Neural progenitor cell (in vitro differentiated cells): ENCODE measurements at regions not wholly inside any gene's neighbourhood (a gene's known extent, or its start where the extent isn't known, plus 50 kb on each side); places are given as distances from the start of the nearest gene placed in this dataset.

Source experiments
- DNase-seq: peaks from one replicate; pipeline ENCODE4 v3.0.0-alpha.2; 2016; ENCODE audit warnings: low spot score
- H2AFZ ChIP-seq: fragments of 200-600 bp; sonication (generic); replicated peaks from 2 replicates; pipeline ENCODE4 v1.6.1; 2016; ENCODE audit warnings: antibody characterized with exemption
- H3F3A ChIP-seq: fragments of 200-600 bp; sonication (generic); 2 replicates; pipeline ENCODE4 v1.6.1; 2016; ENCODE audit warnings: antibody characterized with exemption, low read depth
- H3K27ac ChIP-seq: fragments of 200-600 bp; sonication (generic); 2 replicates; pipeline ENCODE4 v1.5.1; 2016; ENCODE audit warnings: mild to moderate bottlenecking
- H3K27me3 ChIP-seq: fragments of 200-600 bp; sonication (generic); 2 replicates; pipeline ENCODE4 v1.6.1; 2016; ENCODE audit warnings: mild to moderate bottlenecking, moderate library complexity
- H3K36me3 ChIP-seq: fragments of 200-600 bp; sonication (generic); 2 replicates; pipeline ENCODE4 v1.5.1; 2016
- H3K4me1 ChIP-seq: fragments of 200-600 bp; sonication (generic); 2 replicates; pipeline ENCODE4 v1.6.1; 2016; ENCODE audit warnings: mixed run types
- H3K4me2 ChIP-seq: fragments of 200-600 bp; sonication (generic); 2 replicates; pipeline ENCODE4 v1.6.1; 2016
- H3K4me3 ChIP-seq: fragments of 200-600 bp; sonication (generic); 2 replicates; pipeline ENCODE4 v1.5.1; 2016
- H3K79me2 ChIP-seq: fragments of 200-600 bp; sonication (generic); 2 replicates; pipeline ENCODE4 v1.6.1; 2016; ENCODE audit warnings: low read depth
- H3K9ac ChIP-seq: fragments of 200-600 bp; sonication (generic); 2 replicates; pipeline ENCODE4 v1.6.1; 2016
- H3K9me3 ChIP-seq: fragments of 200-600 bp; sonication (generic); 2 replicates; pipeline ENCODE4 v1.5.1; 2016; ENCODE audit warnings: low read depth
- H4K20me1 ChIP-seq: fragments of 200-600 bp; sonication (generic); 2 replicates; pipeline ENCODE4 v1.6.1; 2016; ENCODE audit warnings: low read depth
- H3K27ac Mint-ChIP-seq: 3 replicates; pipeline ENCODE4 v1.8.0; 2021; ENCODE audit warnings: mixed read lengths
- H3K27me3 Mint-ChIP-seq: 2 replicates; pipeline ENCODE4 v1.8.0; 2022; ENCODE audit warnings: low read depth, mild to moderate bottlenecking, inconsistent platforms, moderate library complexity, mixed read lengths; ENCODE audit not compliant: insufficient read depth
- H3K36me3 Mint-ChIP-seq: 3 replicates; pipeline ENCODE4 v1.8.0; 2021; ENCODE audit warnings: mixed read lengths
- H3K4me1 Mint-ChIP-seq: 3 replicates; pipeline ENCODE4 v1.8.0; 2021; ENCODE audit warnings: mixed read lengths
- H3K4me3 Mint-ChIP-seq: 3 replicates; pipeline ENCODE4 v1.8.0; 2021; ENCODE audit warnings: mild to moderate bottlenecking, moderate library complexity, mixed read lengths
- H3K9me3 Mint-ChIP-seq: 3 replicates; pipeline ENCODE4 v1.8.0; 2020; ENCODE audit warnings: mixed read lengths
- EZH2 ChIP-seq: fragments of 200-600 bp; sonication (generic); IDR thresholded peaks from 2 replicates; pipeline ENCODE4 v1.6.1; 2017; ENCODE audit warnings: antibody characterized with exemption, mild to moderate bottlenecking, moderate library complexity
- EZH2phosphoT487 ChIP-seq: fragments of 200-600 bp; sonication (generic); IDR thresholded peaks from 2 replicates; pipeline ENCODE4 v1.6.1; 2017; ENCODE audit warnings: antibody characterized with exemption
- TF ChIP-seq, protein P1 (sequence below): fragments of 200-600 bp; sonication (generic); IDR thresholded peaks from 2 replicates; pipeline ENCODE4 v1.5.1; 2017; ENCODE audit warnings: antibody characterized with exemption, mild to moderate bottlenecking

DNA sequence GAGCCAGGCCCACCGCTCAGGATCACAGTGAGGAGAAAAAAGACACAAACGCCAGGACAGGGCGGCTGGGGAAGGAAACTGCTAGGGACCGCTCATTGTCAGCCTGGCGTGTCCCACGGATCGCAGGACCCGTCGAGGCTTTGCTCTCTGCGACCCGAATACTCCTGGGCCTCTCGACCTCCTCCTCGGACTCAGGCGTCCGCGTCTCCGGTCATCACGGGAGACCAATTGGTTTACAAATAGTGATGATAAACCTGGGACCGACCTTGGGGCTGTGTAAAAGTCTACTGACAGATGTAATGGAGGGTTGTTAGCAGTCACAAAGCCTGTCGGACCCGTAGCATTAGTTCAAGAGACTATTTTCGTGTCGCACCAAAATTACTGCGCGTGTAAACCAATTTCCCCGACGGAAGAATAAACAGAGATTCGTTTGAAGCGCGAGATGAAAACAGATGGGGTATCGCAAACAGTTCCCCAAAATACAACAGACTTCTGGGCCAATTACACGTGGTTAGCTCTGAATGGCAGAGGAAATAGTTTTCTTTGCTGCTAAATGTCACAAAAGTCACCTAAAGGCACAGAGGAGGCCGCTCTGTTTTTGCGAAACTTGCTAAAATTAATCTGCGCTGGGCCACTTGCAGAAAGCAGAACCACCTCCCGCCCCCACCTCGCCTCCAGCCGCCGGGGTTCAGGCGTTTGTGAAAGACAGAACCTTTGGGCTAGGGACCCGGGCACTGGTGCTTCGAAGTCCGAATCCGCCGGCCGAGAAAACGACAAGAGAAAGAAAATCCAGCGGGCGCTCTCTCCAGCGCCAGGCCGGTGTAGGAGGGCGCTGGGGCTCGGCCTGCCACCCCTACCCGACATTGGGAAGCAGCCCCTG lies 67.6 kb downstream of the FOXD1 start:
- Histone ChIP-seq H2AFZ (no peak overlapping the region), H3K4me3 (no peak overlapping the region), H3K27ac (no peak overlapping the region), H3K27me3 (no peaks in the 10 kb centered on the region), H3K36me3 (no peaks in the 10 kb centered on the region), H3K4me2 (no peak overlapping the region), H3K79me2 (no peaks in the 10 kb centered on the region), H4K20me1 (no peaks in the 10 kb centered on the region), H3K9me3 (peaks cover 11% of the 10 kb centered on the region), H3F3A (no peaks in the 10 kb centered on the region), H3K9ac (no peak overlapping the region), H3K4me1 (peaks cover 5% of the 10 kb centered on the region)
- H3K36me3 Mint-ChIP-seq, result peaks cover 2% of the 10 kb centered on the region
- H3K4me3 Mint-ChIP-seq, result peak overlapping the region; percentile 15
- H3K27me3 Mint-ChIP-seq, result peaks cover 2% of the 10 kb centered on the region
- peaks cover 8% of the 10 kb centered on the region for H3K4me1 Mint-ChIP-seq
- TF ChIP-seq, protein P1, sequence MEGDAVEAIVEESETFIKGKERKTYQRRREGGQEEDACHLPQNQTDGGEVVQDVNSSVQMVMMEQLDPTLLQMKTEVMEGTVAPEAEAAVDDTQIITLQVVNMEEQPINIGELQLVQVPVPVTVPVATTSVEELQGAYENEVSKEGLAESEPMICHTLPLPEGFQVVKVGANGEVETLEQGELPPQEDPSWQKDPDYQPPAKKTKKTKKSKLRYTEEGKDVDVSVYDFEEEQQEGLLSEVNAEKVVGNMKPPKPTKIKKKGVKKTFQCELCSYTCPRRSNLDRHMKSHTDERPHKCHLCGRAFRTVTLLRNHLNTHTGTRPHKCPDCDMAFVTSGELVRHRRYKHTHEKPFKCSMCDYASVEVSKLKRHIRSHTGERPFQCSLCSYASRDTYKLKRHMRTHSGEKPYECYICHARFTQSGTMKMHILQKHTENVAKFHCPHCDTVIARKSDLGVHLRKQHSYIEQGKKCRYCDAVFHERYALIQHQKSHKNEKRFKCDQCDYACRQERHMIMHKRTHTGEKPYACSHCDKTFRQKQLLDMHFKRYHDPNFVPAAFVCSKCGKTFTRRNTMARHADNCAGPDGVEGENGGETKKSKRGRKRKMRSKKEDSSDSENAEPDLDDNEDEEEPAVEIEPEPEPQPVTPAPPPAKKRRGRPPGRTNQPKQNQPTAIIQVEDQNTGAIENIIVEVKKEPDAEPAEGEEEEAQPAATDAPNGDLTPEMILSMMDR, result no peak
- TF ChIP-seq EZH2 (no peak), EZH2phosphoT487 (no peak)
- no peak overlapping the region for H3K27ac Mint-ChIP-seq
- DNase-seq, result no peak
- peaks cover 31% of the 10 kb centered on the region for H3K9me3 Mint-ChIP-seq

DNA sequence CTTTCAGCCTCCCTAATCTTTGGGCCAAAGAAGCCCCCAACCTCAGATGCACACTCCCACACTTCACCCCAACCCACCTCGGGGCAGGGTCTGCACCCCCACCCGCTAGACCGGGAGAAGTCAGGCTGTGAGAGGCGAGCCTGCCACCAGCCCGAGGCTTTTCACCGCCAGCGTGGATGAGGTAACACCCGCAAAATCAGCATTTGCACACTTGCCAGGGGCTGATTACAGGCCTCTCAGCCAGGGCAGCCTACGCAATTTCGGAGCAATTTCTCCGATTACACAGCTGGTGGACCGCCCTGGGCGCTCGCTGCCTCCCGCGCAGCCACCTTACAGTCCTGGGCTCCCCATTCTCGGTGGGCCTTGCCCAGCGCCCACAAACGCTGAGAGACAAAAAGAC lies 68.5 kb downstream of the FOXD1 start:
- peaks cover 27% of the 10 kb centered on the region for H3K9me3 Mint-ChIP-seq
- Histone ChIP-seq H3K27me3 (no peaks in the 10 kb centered on the region), H4K20me1 (no peaks in the 10 kb centered on the region), H3K36me3 (no peaks in the 10 kb centered on the region), H2AFZ (no peak overlapping the region), H3K4me1 (peaks cover 5% of the 10 kb centered on the region), H3K79me2 (no peaks in the 10 kb centered on the region), H3K9ac (no peak overlapping the region), H3K4me2 (no peak overlapping the region), H3F3A (no peaks in the 10 kb centered on the region), H3K27ac (no peak overlapping the region), H3K4me3 (no peak overlapping the region), H3K9me3 (peaks cover 11% of the 10 kb centered on the region)
- no peak for DNase-seq
- TF ChIP-seq, protein P1, result no peak
- TF ChIP-seq EZH2phosphoT487 (no peak), EZH2 (no peak)
- peaks cover 8% of the 10 kb centered on the region for H3K4me1 Mint-ChIP-seq
- no peak overlapping the region for H3K4me3 Mint-ChIP-seq
- H3K27ac Mint-ChIP-seq, result no peak overlapping the region
- peaks cover 2% of the 10 kb centered on the region for H3K36me3 Mint-ChIP-seq
- peaks cover 2% of the 10 kb centered on the region for H3K27me3 Mint-ChIP-seq

DNA sequence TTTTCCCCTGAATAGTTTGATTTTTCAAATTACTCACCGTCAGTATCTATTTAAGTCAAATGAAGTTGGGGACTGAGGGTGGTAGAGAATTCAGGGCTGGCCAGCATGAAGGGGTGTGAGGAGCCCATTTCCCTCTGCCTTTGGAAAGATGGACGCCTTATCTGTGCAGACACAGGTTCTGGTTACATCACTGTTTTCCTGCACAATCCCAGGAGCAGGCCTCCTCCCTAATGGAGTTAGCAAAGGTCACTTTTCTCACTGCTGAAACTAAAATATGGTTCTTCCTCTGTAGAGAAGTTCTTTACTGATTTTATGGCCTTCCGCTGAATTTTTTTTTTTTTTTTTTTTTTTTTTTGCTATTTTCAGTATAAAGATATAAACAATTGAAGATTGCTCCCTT lies 69.1 kb downstream of the FOXD1 start:
- no peak overlapping the region for H3K4me3 ChIP-seq
- H3K4me1 Mint-ChIP-seq, result peaks cover 8% of the 10 kb centered on the region
- peaks cover 2% of the 10 kb centered on the region for H3K36me3 Mint-ChIP-seq
- no peak for DNase-seq
- H4K20me1 ChIP-seq, result no peaks in the 10 kb centered on the region
- no peak overlapping the region for H3K27ac Mint-ChIP-seq
- no peak overlapping the region for H3K4me3 Mint-ChIP-seq
- no peak overlapping the region for H3K27ac ChIP-seq
- TF ChIP-seq, protein P1, result no peak
- no peak for TF ChIP-seq EZH2phosphoT487
- H3K27me3 ChIP-seq, result no peaks in the 10 kb centered on the region
- H3K36me3 ChIP-seq, result no peaks in the 10 kb centered on the region
- H2AFZ ChIP-seq, result no peak overlapping the region
- peaks cover 6% of the 10 kb centered on the region for H3K9me3 ChIP-seq
- peaks cover 22% of the 10 kb centered on the region for H3K9me3 Mint-ChIP-seq
- peaks cover 5% of the 10 kb centered on the region for H3K4me1 ChIP-seq
- H3K9ac ChIP-seq, result no peak overlapping the region
- peaks cover 2% of the 10 kb centered on the region for H3K27me3 Mint-ChIP-seq
- no peak overlapping the region for H3K4me2 ChIP-seq
- no peaks in the 10 kb centered on the region for H3K79me2 ChIP-seq
- no peaks in the 10 kb centered on the region for H3F3A ChIP-seq
